A549 (cell line): ENCODE measurements at regions not wholly inside any gene's neighbourhood (a gene's known extent, or its start where the extent isn't known, plus 50 kb on each side); places are given as distances from the start of the nearest gene placed in this dataset.
A peak's percentile ranks its signal among the peaks of the same experiment; 100 is the strongest.

Experiments used
- ATAC-seq, 2 experiments: fragments of 200-7000 bp in 1 of 2; fragments of >200 bp in 1 of 2; cut with Nextera tagmentation in 1 of 2; cut with Tn5 transposase in 1 of 2; 3 replicates each; pipeline versions ENCODE4 v1.8.0 to v1.9.1; 2018 to 2020; ENCODE audit warnings: mild to moderate bottlenecking in 1 of 2, moderate library complexity in 1 of 2
- CTCF ChIA-PET: fragments of 300-600 bp; sonication (Branson Sonifier 250); formaldehyde crosslinking; extraction: SDS; loops from one replicate; lab custom pipeline; 2021; ENCODE audit warnings: antibody characterized with exemption, inconsistent platforms; lab: Yijun Ruan, JAX
- POLR2A ChIA-PET: fragments of 350-600 bp; formaldehyde crosslinking; extraction: SDS; loops from one replicate; lab custom pipeline; 2021; ENCODE audit warnings: antibody characterized with exemption, inconsistent platforms; lab: Yijun Ruan, JAX
- DNase-seq, 2 experiments: peaks; one replicate each; pipeline versions ENCODE4 v3.0.0 to v3.0.0-alpha.2; 2011 to 2016; ENCODE audit warnings: low read depth in 1 of 2, low spot score in 1 of 2
- FAIRE-seq: peaks from 2 replicates; lab custom pipeline; 2011; peaks lifted over from hg19 to GRCh38; lab: Jason Lieb, UNC
- H3K27ac ChIP-seq, 2 experiments: fragments of >200 bp; sonication (Bioruptor Twin); formaldehyde crosslinking; 3 replicates each; pipeline ENCODE4 v1.5.1; 2016 to 2017
- H3K4me1 ChIP-seq: fragments of >200 bp; sonication (Bioruptor Twin); formaldehyde crosslinking; 3 replicates; pipeline ENCODE4 v1.6.1; 2016
- H3K4me2 ChIP-seq: fragments of >200 bp; sonication (Bioruptor Twin); formaldehyde crosslinking; 3 replicates; pipeline ENCODE4 v1.6.1; 2016
- H3K4me3 ChIP-seq: fragments of >200 bp; sonication (Bioruptor Twin); formaldehyde crosslinking; 3 replicates; pipeline ENCODE4 v1.5.1; 2016
- H3K9me3 ChIP-seq: fragments of >200 bp; sonication (Bioruptor Twin); formaldehyde crosslinking; 3 replicates; pipeline ENCODE4 v1.6.1; 2016
- ATOH8 ChIP-seq: fragments of 250-450 bp; sonication (Bioruptor Pico); IDR thresholded peaks from 2 replicates; pipeline ENCODE4 v1.5.0; 2020; ENCODE audit warnings: low read depth, mild to moderate bottlenecking, moderate library complexity
- CBX2 ChIP-seq: fragments of 200-600 bp; sonication (generic); IDR thresholded peaks from 2 replicates; pipeline ENCODE4 v1.6.1; 2016; ENCODE audit warnings: low read depth, mild to moderate bottlenecking, borderline replicate concordance
- FOXS1 ChIP-seq: fragments of 250-450 bp; sonication (Bioruptor Pico); IDR thresholded peaks from 2 replicates; pipeline ENCODE4 v1.5.0; 2020; ENCODE audit warnings: mild to moderate bottlenecking, moderate library complexity
- GATA3 ChIP-seq: IDR thresholded peaks from 2 replicates; pipeline ENCODE4 v1.6.1; 2012; ENCODE audit warnings: borderline replicate concordance
- JUN ChIP-seq, 2 experiments: fragments of >200 bp; sonication (Bioruptor Twin); formaldehyde crosslinking; IDR thresholded peaks; 2 replicates in 1 of 2; 3 replicates in 1 of 2; pipeline ENCODE4 v1.6.1; 2016 to 2017
- JUNB ChIP-seq: fragments of >200 bp; sonication (Bioruptor Twin); formaldehyde crosslinking; IDR thresholded peaks from 2 replicates; pipeline ENCODE4 v1.6.1; 2016
- NR3C1 ChIP-seq: fragments of >200 bp; sonication (Bioruptor Twin); formaldehyde crosslinking; IDR thresholded peaks from 3 replicates; pipeline ENCODE4 v1.6.1; 2017
- RAD21 ChIP-seq, 2 experiments: fragments of >200 bp in 1 of 2; sonication (Bioruptor Twin) in 1 of 2; formaldehyde crosslinking in 1 of 2; IDR thresholded peaks in 1 of 2; conservative IDR thresholded peaks in 1 of 2; 2 replicates in 1 of 2; 3 replicates in 1 of 2; pipeline ENCODE4 v1.6.1; 2012 to 2018; ENCODE audit warnings: inconsistent platforms in 1 of 2
- RARB ChIP-seq: fragments of 250-450 bp; sonication (Bioruptor Pico); IDR thresholded peaks from 2 replicates; pipeline ENCODE4 v1.8.0; 2021; ENCODE audit warnings: mild to moderate bottlenecking, moderate library complexity
- REST ChIP-seq: fragments of 200-600 bp; sonication (generic); IDR thresholded peaks from 2 replicates; pipeline ENCODE4 v1.6.1; 2016; ENCODE audit warnings: antibody characterized with exemption, mild to moderate bottlenecking, moderate library complexity
- SMC3 ChIP-seq: fragments of >200 bp; sonication (Bioruptor Twin); formaldehyde crosslinking; IDR thresholded peaks from 3 replicates; pipeline ENCODE4 v1.6.1; 2018; ENCODE audit warnings: inconsistent platforms
- ZC3H11A ChIP-seq: fragments of 450-650 bp; IDR thresholded peaks from 2 replicates; pipeline ENCODE4 v1.6.1; 2014; ENCODE audit warnings: antibody characterized with exemption, mild to moderate bottlenecking
- WGBS: methylation state at CpG from one replicate; pipeline ENCODE4 v1.1.6; 2017; ENCODE audit errors: missing lambda C conversion rate; 5-methylcytosine and 5-hydroxymethylcytosine counted together
- TF ChIP-seq, protein P1 (sequence below): fragments of >200 bp; sonication (Bioruptor Twin); formaldehyde crosslinking; IDR thresholded peaks from 3 replicates; pipeline ENCODE4 v1.5.1; 2016
- TF ChIP-seq, protein P2 (sequence below): IDR thresholded peaks from 2 replicates; pipeline ENCODE4 v1.6.1; 2012

DNA sequence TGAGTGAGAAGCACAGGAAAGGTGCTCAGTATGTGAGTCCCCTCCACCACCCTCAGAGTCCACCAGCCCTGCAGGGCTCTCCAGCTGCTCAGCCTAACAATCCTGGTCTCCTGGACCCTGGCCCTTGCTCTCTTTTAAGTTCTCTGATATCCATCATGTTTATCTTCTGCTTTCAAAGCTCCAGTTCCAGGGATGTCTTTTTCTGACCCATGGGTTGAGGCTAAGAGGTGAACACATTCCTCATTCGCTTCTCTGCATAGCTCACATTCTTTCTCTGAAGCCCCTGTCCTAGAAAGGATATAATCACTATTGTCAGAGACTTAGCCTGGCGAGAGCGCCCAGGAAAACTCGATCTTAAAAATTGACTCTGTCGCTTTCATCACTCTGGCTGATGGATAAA lies 86.4 kb downstream of the ARL4C start:
- WGBS: 88% methylated on average over 5 of the region's 5 CpGs
- FAIRE-seq: no peak
- POLR2A ChIA-PET: no interaction called here

DNA sequence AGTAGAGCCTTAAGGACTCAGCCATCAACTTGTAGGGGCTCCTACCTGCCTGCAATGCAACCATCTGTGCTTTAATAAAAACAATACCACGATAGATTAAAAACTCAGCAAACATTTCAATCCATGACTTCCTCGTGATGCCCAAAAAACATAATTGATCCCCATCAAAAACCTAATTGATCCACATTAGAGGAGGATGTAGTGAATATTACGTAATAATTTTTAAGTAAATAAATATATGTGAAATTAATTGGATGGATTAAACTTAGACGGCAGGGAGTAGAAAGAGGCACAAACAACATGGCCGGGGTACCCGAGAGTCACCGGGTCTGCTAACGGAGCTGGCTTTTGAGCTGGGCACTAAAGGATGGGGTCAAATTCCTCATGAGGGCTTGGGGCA lies 87.3 kb downstream of the ARL4C start:
- DNase-seq (no peak), FAIRE-seq (no peak), ATAC-seq (no peak)
- WGBS: 93% methylated on average over 8 of the region's 8 CpGs
- no peak for TF ChIP-seq RAD21 (conservative IDR thresholded peaks at IDR 0.05 in 1 of 2, IDR thresholded peaks at IDR 0.05 in 1 of 2)
- no peak for TF ChIP-seq FOXS1 (CRISPR knock-in tag)
- no peak for TF ChIP-seq ZC3H11A
- TF ChIP-seq, protein P1, sequence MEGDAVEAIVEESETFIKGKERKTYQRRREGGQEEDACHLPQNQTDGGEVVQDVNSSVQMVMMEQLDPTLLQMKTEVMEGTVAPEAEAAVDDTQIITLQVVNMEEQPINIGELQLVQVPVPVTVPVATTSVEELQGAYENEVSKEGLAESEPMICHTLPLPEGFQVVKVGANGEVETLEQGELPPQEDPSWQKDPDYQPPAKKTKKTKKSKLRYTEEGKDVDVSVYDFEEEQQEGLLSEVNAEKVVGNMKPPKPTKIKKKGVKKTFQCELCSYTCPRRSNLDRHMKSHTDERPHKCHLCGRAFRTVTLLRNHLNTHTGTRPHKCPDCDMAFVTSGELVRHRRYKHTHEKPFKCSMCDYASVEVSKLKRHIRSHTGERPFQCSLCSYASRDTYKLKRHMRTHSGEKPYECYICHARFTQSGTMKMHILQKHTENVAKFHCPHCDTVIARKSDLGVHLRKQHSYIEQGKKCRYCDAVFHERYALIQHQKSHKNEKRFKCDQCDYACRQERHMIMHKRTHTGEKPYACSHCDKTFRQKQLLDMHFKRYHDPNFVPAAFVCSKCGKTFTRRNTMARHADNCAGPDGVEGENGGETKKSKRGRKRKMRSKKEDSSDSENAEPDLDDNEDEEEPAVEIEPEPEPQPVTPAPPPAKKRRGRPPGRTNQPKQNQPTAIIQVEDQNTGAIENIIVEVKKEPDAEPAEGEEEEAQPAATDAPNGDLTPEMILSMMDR: no peak
- TF ChIP-seq REST: no peak
- Histone ChIP-seq H3K4me2 (no peak overlapping the region), H3K9me3 (no peaks in the 10 kb centered on the region), H3K4me3 (no peak overlapping the region), H3K27ac (peak overlapping the region in 1 of 2 experiments; percentile 62; a peak in 1 of 6 replicates), H3K4me1 (peaks cover 29% of the 10 kb centered on the region)
- POLR2A ChIA-PET: no interaction called here
- CTCF ChIA-PET: interaction anchor here (1.6 kb wide), 1 partner anchor 41 kb away, joined by 3 read pairs; no protein-coding TSS in a partner anchor

More for the DNA sequence above, 86.4 kb downstream of the ARL4C start:
- Histone ChIP-seq H3K4me1 (peaks cover 23% of the 10 kb centered on the region), H3K4me3 (no peak overlapping the region), H3K27ac (peak overlapping the region in 1 of 2 experiments; percentile 62; a peak in 2 of 6 replicates), H3K9me3 (no peaks in the 10 kb centered on the region), H3K4me2 (no peak overlapping the region)
- CTCF ChIA-PET: interaction anchor here (1.6 kb wide), 1 partner anchor 42 kb away, joined by 3 read pairs; no protein-coding TSS in a partner anchor
- ATAC-seq (no peak), DNase-seq (no peak)
- TF ChIP-seq RARB (CRISPR knock-in tag): no peak

- ATAC-seq: peak; percentile 81 to 88
- no peak for FAIRE-seq
Observed at GRCh38 chr2:234406085-234406484, 90.8 kb downstream of the ARL4C start.

More at GRCh38 chr2:234406085-234406484, 90.8 kb downstream of the ARL4C start:
- peak overlapping the region; percentile 28; the same call in 2 of the 3 replicates for H3K4me2 ChIP-seq
- TF ChIP-seq GATA3 (no peak), ATOH8 (CRISPR knock-in tag) (no peak), RAD21 (conservative IDR thresholded peaks at IDR 0.05 in 1 of 2, IDR thresholded peaks at IDR 0.05 in 1 of 2) (peak; percentile 70 to 79), CBX2 (no peak), NR3C1 (no peak), SMC3 (peak; percentile 72), JUN (IDR thresholded peaks at IDR 0.05) (no peak), JUNB (no peak)
- TF ChIP-seq, protein P1: peak; percentile 44
- TF ChIP-seq, protein P2, sequence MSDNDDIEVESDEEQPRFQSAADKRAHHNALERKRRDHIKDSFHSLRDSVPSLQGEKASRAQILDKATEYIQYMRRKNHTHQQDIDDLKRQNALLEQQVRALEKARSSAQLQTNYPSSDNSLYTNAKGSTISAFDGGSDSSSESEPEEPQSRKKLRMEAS: 0 out of 2 replicates have a peak, but pooled peaks have one; percentile 12
- TF ChIP-seq, all 56 proteins: peak for 4
- peak in 1 of 2 experiments; percentile 68 for DNase-seq
- H3K27ac ChIP-seq: peak overlapping the region; percentile 52 to 70; a peak in 5 of 6 replicates
- H3K4me3 ChIP-seq: no peak overlapping the region
- no peaks in the 10 kb centered on the region for H3K9me3 ChIP-seq
- peaks cover 20% of the 10 kb centered on the region for H3K4me1 ChIP-seq
- POLR2A ChIA-PET: no interaction called here
- WGBS: 83% methylated on average over 9 of the region's 9 CpGs
- CTCF ChIA-PET: interaction anchor here (0.6 to 1.7 kb wide), 6 partner anchors 10 to 311 kb away, joined by 3 to 4 read pairs (median 3); partner anchors contain the start of gene ARL4C
